ENCODE measurements at regions not wholly inside any gene's neighbourhood (a gene's known extent, or its start where the extent isn't known, plus 50 kb on each side); places are given as distances from the start of the nearest gene placed in this dataset.
A peak's percentile ranks its signal among the peaks of the same experiment; 100 is the strongest.

- DNase-seq, result no peak
These were observed 394.6 kb downstream of the PREX1 start for GRCh38 chr20:48433178-48433577.

DNA sequence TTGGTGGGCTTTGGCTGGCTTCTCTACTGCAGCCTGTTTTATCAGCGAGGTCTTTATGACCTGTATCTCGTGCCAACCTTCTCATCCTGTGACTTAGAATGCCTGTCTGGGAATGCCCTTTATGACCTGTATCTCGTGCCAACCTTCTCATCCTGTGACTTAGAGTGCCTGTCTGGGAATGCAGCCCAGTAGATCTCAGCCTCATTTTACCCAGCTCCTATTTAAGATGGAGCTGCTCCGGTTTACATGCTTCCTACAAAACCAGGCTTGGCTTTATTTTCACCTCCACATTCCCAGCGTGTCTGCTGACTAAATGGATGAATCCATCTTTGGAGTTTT lies 395.3 kb downstream of the PREX1 start:
- no peak for DNase-seq

DNA sequence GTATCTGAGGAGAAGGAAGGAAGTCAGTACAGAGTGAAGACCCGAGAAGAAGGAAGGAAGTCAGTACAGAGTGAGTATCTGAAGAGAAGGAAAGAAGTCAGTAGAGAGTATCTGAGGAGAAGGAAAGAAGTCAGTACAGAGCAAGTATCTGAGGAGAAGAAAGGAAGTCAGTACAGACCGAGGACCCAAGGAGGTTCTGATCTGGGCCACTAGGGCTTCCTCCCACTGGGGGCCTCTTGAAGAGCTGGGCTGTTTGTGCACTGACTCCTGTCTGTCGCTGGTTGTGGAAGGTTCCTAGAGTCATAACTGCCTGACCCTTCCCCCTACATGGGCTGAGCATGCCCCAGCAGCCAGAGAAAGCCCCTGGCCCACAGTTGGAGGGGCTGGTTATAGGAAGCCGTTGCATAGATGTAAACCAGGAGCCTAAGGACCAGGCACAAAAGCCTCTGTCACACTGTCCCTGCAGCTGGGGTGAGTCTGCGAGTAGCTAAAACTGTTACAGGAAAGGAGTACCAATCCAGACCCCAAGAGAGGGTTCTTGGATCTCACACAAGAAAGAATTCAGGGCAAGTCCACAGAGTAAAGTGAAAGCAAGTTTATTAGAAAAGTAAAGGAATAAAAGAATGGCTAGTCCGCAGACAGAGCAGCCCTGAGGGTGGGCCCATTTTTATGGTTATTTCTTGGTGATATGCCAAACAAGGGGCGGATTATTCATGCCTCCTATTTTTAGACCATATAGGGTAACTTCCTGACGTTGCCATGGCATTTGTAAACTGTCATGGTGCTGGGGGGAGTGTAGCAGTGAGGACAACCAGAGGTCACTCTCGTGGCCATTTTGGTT lies 395.9 kb downstream of the PREX1 start:
- no peak for DNase-seq

DNA sequence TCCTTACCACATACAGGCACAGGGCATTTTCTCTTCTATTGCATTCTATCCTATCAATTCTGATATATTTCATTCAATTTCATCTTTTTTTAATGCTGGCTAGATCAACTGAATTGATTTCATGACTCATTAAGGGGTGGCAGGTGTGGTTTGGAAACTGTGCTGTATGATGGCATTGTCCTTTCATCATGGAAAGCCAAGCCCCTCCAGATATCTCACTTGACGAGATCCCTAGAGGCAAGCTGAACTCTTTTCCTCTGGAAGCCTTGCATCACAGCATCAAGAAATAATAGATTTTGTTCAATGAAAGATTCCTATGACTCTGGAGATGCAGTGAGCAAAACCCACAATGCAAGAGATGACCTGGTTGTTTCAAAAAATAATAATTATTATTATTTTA lies 401.2 kb downstream of the PREX1 start:
- DNase-seq, result no peak

DNA sequence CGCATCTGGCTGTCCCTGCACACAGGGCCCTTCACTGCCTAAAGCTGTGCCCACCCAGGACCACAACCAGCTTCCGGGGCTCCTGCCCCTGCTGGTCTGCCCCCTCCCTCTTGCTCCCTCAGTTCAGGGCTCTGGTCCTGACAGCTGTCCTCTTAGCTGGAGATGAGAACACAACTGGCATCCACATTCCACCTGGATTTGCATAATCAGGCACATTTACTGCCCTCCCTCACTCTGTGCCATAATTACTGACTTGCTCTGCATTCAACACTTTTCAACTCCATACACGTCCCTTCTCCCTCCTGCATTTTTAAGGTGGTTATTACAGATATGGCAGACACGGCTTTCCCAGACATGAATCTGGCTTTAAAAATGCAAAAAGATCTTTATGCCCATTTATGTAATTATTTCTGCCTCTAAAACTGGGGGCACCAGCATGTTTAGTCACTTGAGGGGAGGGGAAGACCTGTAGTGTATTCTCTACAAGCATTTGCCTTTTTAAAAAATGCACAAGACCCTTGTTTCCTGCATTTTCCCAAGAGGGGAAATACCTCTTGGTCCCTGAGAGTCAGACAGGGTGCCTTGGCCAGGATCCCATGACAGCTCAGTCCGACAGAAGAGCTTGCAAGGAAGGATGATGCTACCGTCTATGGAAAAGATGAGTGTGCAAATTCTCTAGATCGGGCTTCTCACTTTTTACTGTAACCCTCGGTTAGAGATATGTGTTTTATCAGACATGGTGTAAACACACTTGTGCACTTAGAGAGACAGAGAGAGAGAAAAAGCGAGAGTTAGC lies 401.8 kb downstream of the PREX1 start:
- no peak for DNase-seq

DNA sequence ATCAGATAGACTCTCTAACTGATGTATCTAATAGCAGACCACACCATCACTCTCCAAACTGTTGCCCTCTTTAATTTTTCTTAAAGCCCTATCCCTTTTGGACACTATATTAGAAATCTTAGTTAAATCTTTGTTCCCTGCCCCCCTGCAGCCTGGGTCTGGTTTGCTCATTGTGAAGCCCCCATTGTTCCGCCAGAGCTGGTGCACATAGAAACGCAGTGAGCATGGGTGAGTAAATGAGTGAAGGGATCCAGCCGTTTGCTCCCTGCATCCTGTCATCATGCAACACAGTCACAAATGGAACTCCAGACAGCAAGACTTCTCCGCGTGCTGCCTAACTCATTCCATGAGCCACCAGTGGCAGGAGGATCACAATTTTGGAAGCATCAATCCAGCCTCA lies 402.5 kb downstream of the PREX1 start:
- DNase-seq, result no peak

GRCh38 chr20:48422242-48422960 lies 405.4 kb downstream of the PREX1 start:
- DNase-seq, result no peak

GRCh38 chr20:48421547-48421946 lies 406.3 kb downstream of the PREX1 start:
- DNase-seq, result peak in 1 of 3 donors; percentile 2

GRCh38 chr20:48420176-48420575 lies 407.6 kb downstream of the PREX1 start:
- DNase-seq, result no peak

- no peak for DNase-seq
These were observed 408.6 kb downstream of the PREX1 start for GRCh38 chr20:48419173-48419572.

DNA sequence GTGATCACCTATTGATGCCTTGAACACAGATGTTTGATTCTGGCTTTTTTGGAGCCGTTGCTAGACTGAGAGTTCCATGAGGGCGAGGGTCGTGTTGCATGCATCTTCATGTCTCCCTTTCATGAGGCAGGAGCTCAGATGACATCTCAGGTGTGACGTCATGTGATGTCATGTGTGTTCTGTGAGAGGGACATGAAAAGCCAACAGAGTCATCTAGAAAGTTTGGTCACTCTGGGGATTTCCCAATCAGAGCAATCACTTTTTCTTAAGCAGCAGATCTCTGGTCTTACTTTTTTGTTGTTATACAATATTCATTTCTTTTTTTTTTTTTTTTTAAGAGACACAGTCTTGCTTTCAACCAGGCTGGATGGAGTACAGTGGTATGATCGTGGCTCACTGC lies 411.8 kb downstream of the PREX1 start:
- DNase-seq, result peak in 2 of 3 donors; percentile 7 to 22

GRCh38 chr20:48414786-48415185 lies 413.0 kb downstream of the PREX1 start:
- no peak for DNase-seq

GRCh38 chr20:48411919-48412522 lies 415.8 kb downstream of the PREX1 start:
- no peak for DNase-seq

GRCh38 chr20:48411245-48411644 lies 416.6 kb downstream of the PREX1 start:
- no peak for DNase-seq

DNA sequence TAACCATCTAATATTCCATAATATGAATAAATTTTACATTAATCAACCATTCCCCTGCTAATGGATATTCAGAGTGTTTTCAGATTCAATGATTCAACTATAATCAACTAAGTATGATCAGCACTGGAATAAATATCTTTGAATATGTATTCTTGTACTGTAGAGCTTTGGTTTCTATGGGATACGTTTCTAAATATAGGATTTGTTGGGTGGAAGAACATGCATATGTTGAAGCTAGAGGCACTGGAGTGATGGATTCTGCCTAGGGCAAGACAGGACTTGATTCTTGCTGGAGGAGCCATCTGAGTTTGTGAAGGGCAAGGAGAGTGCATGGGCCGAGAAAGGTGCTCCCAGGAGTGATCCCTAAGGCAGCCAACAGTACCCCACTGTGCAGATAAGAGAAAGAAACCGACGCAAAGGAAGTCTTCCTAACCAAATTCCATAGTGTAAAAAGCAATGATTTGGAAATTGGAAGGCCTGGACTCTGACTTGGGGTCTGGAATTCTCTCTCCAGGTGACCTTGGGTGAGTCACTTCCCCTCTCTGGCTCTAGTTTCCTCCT lies 418.7 kb downstream of the PREX1 start:
- DNase-seq, result no peak

GRCh38 chr20:48407710-48408109 lies 420.1 kb downstream of the PREX1 start:
- no peak for DNase-seq

DNA sequence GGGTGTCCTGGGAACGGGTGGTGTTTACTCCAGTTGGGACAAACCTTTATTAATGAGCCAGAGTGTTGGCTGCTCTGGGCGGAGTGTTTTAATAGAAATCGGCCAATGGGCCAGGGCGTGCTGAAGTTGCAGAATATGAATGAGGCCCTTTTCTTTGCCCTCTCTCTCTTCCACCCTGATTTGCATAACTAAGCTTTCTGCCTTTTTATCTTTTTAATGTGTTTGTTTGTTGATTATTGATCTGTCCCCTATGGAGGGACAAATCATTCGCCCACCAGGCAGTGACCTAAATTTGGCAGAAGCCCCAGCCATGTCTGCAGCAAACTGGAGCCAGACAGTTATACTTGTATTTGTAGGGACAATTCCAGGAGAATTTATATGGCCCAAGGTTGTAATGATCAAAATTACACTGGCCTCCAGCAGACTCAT lies 420.9 kb downstream of the PREX1 start:
- DNase-seq, result no peak

DNA sequence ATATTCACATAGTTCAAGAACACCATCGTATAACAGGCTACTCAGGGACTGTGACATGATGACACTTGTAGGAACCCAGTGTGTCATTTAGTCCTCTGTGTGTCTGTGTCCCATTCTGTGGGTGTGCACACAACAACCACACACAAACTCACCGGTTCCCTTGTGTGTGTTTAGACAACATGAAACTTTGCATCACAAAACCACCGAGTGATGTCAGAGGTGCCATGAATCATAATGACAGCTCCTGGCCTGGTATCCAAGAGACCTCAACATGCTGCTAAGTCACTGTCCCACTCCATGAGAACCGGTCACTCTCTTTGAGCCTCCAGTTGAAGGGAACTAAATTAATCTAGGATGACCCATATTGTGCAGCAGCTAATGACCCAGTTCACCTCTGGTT lies 421.3 kb downstream of the PREX1 start:
- DNase-seq, result peak; percentile 15 to 44 (median 22)

- peak; percentile 5 to 18 (median 15) for DNase-seq
These were observed 421.9 kb downstream of the PREX1 start for GRCh38 chr20:48405909-48406308.

DNA sequence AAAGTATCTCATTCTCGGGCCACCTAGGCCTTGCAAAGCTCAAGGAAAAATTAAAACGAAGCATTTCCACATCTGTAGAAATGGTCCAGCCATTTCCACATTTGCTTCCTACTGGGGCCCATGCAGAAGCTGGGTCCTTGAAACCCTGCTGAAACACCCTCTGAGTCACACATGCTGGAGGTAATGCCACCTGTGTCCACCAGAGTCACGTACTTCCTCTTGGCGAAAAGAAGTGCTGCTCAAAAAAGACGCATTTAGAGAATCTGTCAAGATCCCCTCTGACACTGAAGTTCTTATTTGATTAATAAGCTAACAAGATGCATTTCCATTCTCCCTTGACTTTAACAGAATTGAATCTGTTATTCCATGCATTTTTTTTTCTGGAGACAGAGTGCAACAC lies 423.2 kb downstream of the PREX1 start:
- no peak for DNase-seq

- DNase-seq, result no peak
These were observed 424.5 kb downstream of the PREX1 start for GRCh38 chr20:48403167-48403761.

DNA sequence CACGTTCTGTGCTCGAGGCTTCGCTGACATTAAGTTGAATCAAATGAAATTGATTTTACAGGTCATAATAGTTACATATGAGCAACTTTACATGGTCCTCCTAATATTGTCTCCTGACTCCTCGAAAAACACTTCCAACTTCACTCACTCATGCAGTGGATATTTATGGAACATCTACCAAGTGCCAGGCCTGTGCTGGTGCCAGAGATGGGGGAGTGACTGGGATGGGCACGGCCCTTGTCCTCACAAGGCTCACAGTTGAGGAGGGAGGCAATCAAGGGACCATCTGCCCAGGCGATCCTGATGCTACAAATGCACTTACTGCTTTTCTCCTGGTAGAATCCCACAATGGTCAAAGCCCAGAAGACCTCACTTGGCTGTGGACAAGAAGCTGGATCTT lies 426.4 kb downstream of the PREX1 start:
- DNase-seq, result no peak

All from suppressor macrophage treated with lipopolysaccharide for 1 hour (primary cell).